ENCODE measurements at regions not wholly inside any gene's neighbourhood (a gene's known extent, or its start where the extent isn't known, plus 50 kb on each side); places are given as distances from the start of the nearest gene placed in this dataset.

GRCh38 chr4:173805884-173806283 lies 275.9 kb upstream of the HAND2 start:
- FAIRE-seq: no peak
- no peak for DNase-seq (ENCODE audit: low read depth in 1 of 2, low spot score in 2 of 2)
- H3K4me1 ChIP-seq (replicated peaks in 1 of 4; ENCODE audit: control insufficient read depth in 3 of 4, insufficient read depth in 4 of 4, low read length in 3 of 4): peaks cover 0 to 2% (median 0%) of the 10 kb centered on the region in 4 experiments; a peak in 2 of 7 replicates
- no peak overlapping the region for H3K4ac ChIP-seq (replicated peaks; ENCODE audit: insufficient read length, low read depth, low read length)
- H4K5ac ChIP-seq (ENCODE audit: insufficient read length, low read depth, low read length): no peak overlapping the region
- H3K9ac ChIP-seq (replicated peaks in 1 of 4; ENCODE audit: extremely low read depth in 1 of 4, low read depth in 3 of 4, low read length in 3 of 4): no peak overlapping the region
- H3K36me3 ChIP-seq (ENCODE audit: control insufficient read depth in 2 of 4, insufficient read depth in 4 of 4, low read length in 3 of 4): no peaks in the 10 kb centered on the region
- H3K18ac ChIP-seq (ENCODE audit: extremely low read depth, low read length): no peak overlapping the region
- H2BK5ac ChIP-seq (ENCODE audit: low read depth, low read length): no peak overlapping the region
- no peak overlapping the region for H3K56ac ChIP-seq (replicated peaks; ENCODE audit: insufficient read length, low read depth, low read length)
- H3K27ac ChIP-seq (ENCODE audit: low read depth, low read length): no peak overlapping the region
- H2BK15ac ChIP-seq (ENCODE audit: low read length): no peak overlapping the region
- no peak overlapping the region for H2AFZ ChIP-seq (ENCODE audit: low read length)
- H2BK20ac ChIP-seq (ENCODE audit: low read length): no peak overlapping the region
- H3K27me3 ChIP-seq (replicated peaks in 1 of 4; ENCODE audit: control insufficient read depth in 3 of 4, extremely low read depth in 1 of 4, insufficient read depth in 3 of 4, low read length in 3 of 4): no peaks in the 10 kb centered on the region
- ChIA-PET POLR2A (ENCODE audit: partially characterized antibody) (no interaction called here), CTCF (ENCODE audit: partially characterized antibody) (no interaction called here)
- no peak overlapping the region for H3K4me3 ChIP-seq (ENCODE audit: extremely low read depth in 1 of 4, insufficient read depth in 2 of 4, low read depth in 3 of 4, low read length in 4 of 4)
- H2BK120ac ChIP-seq (replicated peaks; ENCODE audit: low read depth, low read length): no peak overlapping the region
- H2AK5ac ChIP-seq (ENCODE audit: low read depth, low read length): no peak overlapping the region
- H3K9me3 ChIP-seq (ENCODE audit: insufficient read depth in 2 of 2, low read depth in 1 of 2, low read length in 1 of 2): no peaks in the 10 kb centered on the region
- H3K79me1 ChIP-seq (ENCODE audit: low read depth, low read length): no peaks in the 10 kb centered on the region
- no peak overlapping the region for H4K91ac ChIP-seq (replicated peaks; ENCODE audit: insufficient read length, low read length)
- WGBS, 2 experiments (ENCODE audit: extremely low coverage in 1 of 2, insufficient coverage in 1 of 2, insufficient read length in 1 of 2, insufficient replicate concordance in 2 of 2, low coverage in 1 of 2, low lambda C conversion rate in 2 of 2, missing lambda C conversion rate in 1 of 2): 91% methylated on average over 1 of the region's 1 CpG; no CpG with 5 or more reads in 1 of the 2 experiments
- H3K14ac ChIP-seq (ENCODE audit: insufficient read length): no peak overlapping the region
- H3K23me2 ChIP-seq (ENCODE audit: low read depth, low read length): no peaks in the 10 kb centered on the region
- no peaks in the 10 kb centered on the region for H4K20me1 ChIP-seq (replicated peaks in 1 of 2; ENCODE audit: control insufficient read depth in 1 of 2, insufficient read depth in 2 of 2, low read length in 2 of 2)
- H2BK12ac ChIP-seq (ENCODE audit: low read depth, low read length): no peak overlapping the region
- H3K23ac ChIP-seq (ENCODE audit: insufficient read length): no peak overlapping the region
- H4K8ac ChIP-seq (ENCODE audit: extremely low read depth, insufficient read depth, low read length): no peak overlapping the region
- no peak overlapping the region for H3K4me2 ChIP-seq (ENCODE audit: insufficient read depth in 1 of 2, low read depth in 2 of 2, low read length in 2 of 2)
- H3K79me2 ChIP-seq (ENCODE audit: control insufficient read depth in 1 of 2, insufficient read depth in 2 of 2, low read length in 2 of 2): no peaks in the 10 kb centered on the region; a peak in 1 of 4 replicates
- TF ChIP-seq E2F6 (IDR thresholded peaks at IDR 0.05) (no peak), HDAC6 (IDR thresholded peaks at IDR 0.05; ENCODE audit: low read depth, low read length) (no peak), CTCF (IDR thresholded peaks at IDR 0.05; ENCODE audit: control extremely low read depth in 1 of 3, insufficient read depth in 1 of 3, low read depth in 1 of 3, low read length in 3 of 3) (no peak), BRCA1 (IDR thresholded peaks at IDR 0.05; ENCODE audit: low read depth, low read length) (no peak), POU5F1 (IDR thresholded peaks at IDR 0.05; ENCODE audit: low read depth, low read length) (no peak), SIRT6 (IDR thresholded peaks at IDR 0.05; ENCODE audit: low read length) (no peak), ATF3 (IDR thresholded peaks at IDR 0.05; ENCODE audit: insufficient read depth, low read depth, low read length) (no peak), CHD1 (IDR thresholded peaks at IDR 0.05; ENCODE audit: low read depth, low read length) (no peak), CBX8 (IDR thresholded peaks at IDR 0.05; ENCODE audit: borderline replicate concordance, low read depth, low read length) (no peak), SIX5 (IDR thresholded peaks at IDR 0.05; ENCODE audit: low read depth, low read length) (no peak), SAP30 (IDR thresholded peaks at IDR 0.05; ENCODE audit: insufficient read depth, insufficient replicate concordance, low read length) (no peak)
